ENCODE measurements at regions not wholly inside any gene's neighbourhood (a gene's known extent, or its start where the extent isn't known, plus 50 kb on each side); places are given as distances from the start of the nearest gene placed in this dataset.

GRCh38 chr2:217150236-217150635, 290.4 kb upstream of the TNP1 start:
- TF ChIP-seq CTCF (IDR thresholded peaks at IDR 0.05; ENCODE audit: borderline replicate concordance, extremely low read depth, low read length, poor library complexity, severe bottlenecking) (no peak), EZH2 (IDR thresholded peaks at IDR 0.05; ENCODE audit: borderline replicate concordance, low read depth, low read length, severe bottlenecking) (no peak)
